Liver (tissue), 8 donors: ENCODE measurements at regions not wholly inside any gene's neighbourhood (a gene's known extent, or its start where the extent isn't known, plus 50 kb on each side); places are given as distances from the start of the nearest gene placed in this dataset.

Experiments
- DNase-seq: peaks from one replicate; pipeline ENCODE4 v3.0.0-alpha.2; 2017; ENCODE audit warnings: low spot score
- H3K27ac ChIP-seq, 2 donors: one replicate each; pipeline ENCODE4 v1.7.0; 2013; ENCODE audit warnings: inconsistent platforms in 2 of 2, low read length in 2 of 2, control low read depth in 1 of 2, low read depth in 1 of 2, mild to moderate bottlenecking in 1 of 2
- H3K27me3 ChIP-seq, 4 donors: one replicate each; pipeline versions ENCODE4 v1.6.1 to v1.7.0; 2013; ENCODE audit warnings: low read length in 3 of 4, inconsistent platforms in 1 of 4, mild to moderate bottlenecking in 1 of 4, moderate library complexity in 1 of 4; ENCODE audit not compliant: control insufficient read depth in 4 of 4, insufficient read depth in 4 of 4
- H3K36me3 ChIP-seq, 4 donors: one replicate each; pipeline versions ENCODE4 v1.6.1 to v1.7.0; 2013; ENCODE audit warnings: low read length in 3 of 4, mild to moderate bottlenecking in 3 of 4, low read depth in 1 of 4, moderate library complexity in 1 of 4; ENCODE audit not compliant: control insufficient read depth in 4 of 4, insufficient read depth in 3 of 4
- H3K4me1 ChIP-seq, 4 donors: one replicate each; pipeline versions ENCODE4 v1.6.1 to v1.7.0; 2013; ENCODE audit warnings: low read length in 3 of 4, mild to moderate bottlenecking in 3 of 4, moderate library complexity in 1 of 4; ENCODE audit not compliant: control insufficient read depth in 4 of 4, insufficient read depth in 4 of 4
- H3K4me3 ChIP-seq, 3 donors: one replicate each; pipeline versions ENCODE4 v1.6.1 to v1.7.0; 2013; ENCODE audit warnings: low read length in 3 of 3, control low read depth in 1 of 3, low read depth in 1 of 3, mild to moderate bottlenecking in 1 of 3
- H3K9ac ChIP-seq, 2 donors: one replicate each; pipeline ENCODE4 v1.7.0; 2013; ENCODE audit warnings: low read length in 2 of 2, mild to moderate bottlenecking in 2 of 2, moderate library complexity in 2 of 2, control low read depth in 1 of 2, low read depth in 1 of 2
- H3K9me3 ChIP-seq, 4 donors: one replicate each; pipeline versions ENCODE4 v1.6.1 to v1.7.0; 2013; ENCODE audit warnings: low read length in 3 of 4; ENCODE audit not compliant: control insufficient read depth in 4 of 4
- EGR1 ChIP-seq, 2 donors: IDR thresholded peaks; 2 replicates each; pipeline ENCODE4 v1.6.1; 2016 to 2018; ENCODE audit warnings: antibody characterized with exemption in 2 of 2, low read depth in 2 of 2
- FOXA1 ChIP-seq: IDR thresholded peaks from 2 replicates; pipeline ENCODE4 v1.6.1; 2016; ENCODE audit warnings: antibody characterized with exemption
- FOXA2 ChIP-seq: IDR thresholded peaks from 2 replicates; pipeline ENCODE4 v1.6.1; 2016; ENCODE audit warnings: antibody characterized with exemption
- GABPA ChIP-seq, 2 donors: IDR thresholded peaks in 1 of 2; conservative IDR thresholded peaks in 1 of 2; 2 replicates each; pipeline ENCODE4 v1.6.1; 2016; ENCODE audit warnings: antibody characterized with exemption in 2 of 2, mild to moderate bottlenecking in 1 of 2, moderate library complexity in 1 of 2
- HNF4A ChIP-seq, 2 donors: conservative IDR thresholded peaks; 2 replicates each; pipeline ENCODE4 v1.6.1; 2016; ENCODE audit warnings: antibody characterized with exemption in 2 of 2, mild to moderate bottlenecking in 2 of 2
- HNF4G ChIP-seq: IDR thresholded peaks from 2 replicates; pipeline ENCODE4 v1.6.1; 2016; ENCODE audit warnings: antibody characterized with exemption
- JUND ChIP-seq, 2 donors: IDR thresholded peaks; 2 replicates each; pipeline ENCODE4 v1.6.1; 2016; ENCODE audit warnings: antibody characterized with exemption in 2 of 2
- NR2F2 ChIP-seq: IDR thresholded peaks from 2 replicates; pipeline ENCODE4 v1.6.1; 2016; ENCODE audit warnings: antibody characterized with exemption
- RAD21 ChIP-seq, 2 donors: IDR thresholded peaks; 2 replicates each; pipeline ENCODE4 v1.6.1; 2016; ENCODE audit warnings: antibody characterized with exemption in 2 of 2, mild to moderate bottlenecking in 2 of 2
- RXRA ChIP-seq, 2 donors: IDR thresholded peaks; 2 replicates each; pipeline ENCODE4 v1.6.1; 2017 to 2018; ENCODE audit warnings: antibody characterized with exemption in 2 of 2, mild to moderate bottlenecking in 1 of 2
- SP1 ChIP-seq: IDR thresholded peaks from 2 replicates; pipeline ENCODE4 v1.6.1; 2018; ENCODE audit warnings: antibody characterized with exemption, mild to moderate bottlenecking
- TAF1 ChIP-seq: conservative IDR thresholded peaks from 2 replicates; pipeline ENCODE4 v1.6.1; 2016; ENCODE audit warnings: antibody characterized with exemption, mild to moderate bottlenecking
- YY1 ChIP-seq: IDR thresholded peaks from 2 replicates; pipeline ENCODE4 v1.6.1; 2016; ENCODE audit warnings: antibody characterized with exemption, mild to moderate bottlenecking
- WGBS: extraction: QIAGEN DNeasy Blood & Tissue Kit; methylation state at CpG from one replicate; pipeline ENCODE4 v1.1.7; 2013; 5-methylcytosine and 5-hydroxymethylcytosine counted together
- TF ChIP-seq, protein P1 (sequence below): IDR thresholded peaks from 2 replicates; pipeline ENCODE4 v1.6.1; 2016; ENCODE audit warnings: antibody characterized with exemption, mild to moderate bottlenecking
- TF ChIP-seq, protein P2 (sequence below): IDR thresholded peaks from 2 replicates; pipeline ENCODE4 v1.6.1; 2016; ENCODE audit warnings: antibody characterized with exemption
- TF ChIP-seq, protein P3 (sequence below): IDR thresholded peaks from 2 replicates; pipeline ENCODE4 v1.6.1; 2016; ENCODE audit warnings: antibody characterized with exemption
- TF ChIP-seq, protein P4 (sequence below): IDR thresholded peaks from 2 replicates; pipeline ENCODE4 v1.6.1; 2016; ENCODE audit warnings: antibody characterized with exemption
- TF ChIP-seq, protein P5 (sequence below): fragments of 150-350 bp; IDR thresholded peaks from 2 replicates; pipeline ENCODE4 v1.5.1; 2017; ENCODE audit warnings: improper control_type of control experiment, low read depth, low read length; ENCODE audit not compliant: missing input control
- donor health status: healthy.
- donor health status: healthy.
- donor health status: healthy.
- donor health status: healthy.
- donor health status: healthy.

DNA sequence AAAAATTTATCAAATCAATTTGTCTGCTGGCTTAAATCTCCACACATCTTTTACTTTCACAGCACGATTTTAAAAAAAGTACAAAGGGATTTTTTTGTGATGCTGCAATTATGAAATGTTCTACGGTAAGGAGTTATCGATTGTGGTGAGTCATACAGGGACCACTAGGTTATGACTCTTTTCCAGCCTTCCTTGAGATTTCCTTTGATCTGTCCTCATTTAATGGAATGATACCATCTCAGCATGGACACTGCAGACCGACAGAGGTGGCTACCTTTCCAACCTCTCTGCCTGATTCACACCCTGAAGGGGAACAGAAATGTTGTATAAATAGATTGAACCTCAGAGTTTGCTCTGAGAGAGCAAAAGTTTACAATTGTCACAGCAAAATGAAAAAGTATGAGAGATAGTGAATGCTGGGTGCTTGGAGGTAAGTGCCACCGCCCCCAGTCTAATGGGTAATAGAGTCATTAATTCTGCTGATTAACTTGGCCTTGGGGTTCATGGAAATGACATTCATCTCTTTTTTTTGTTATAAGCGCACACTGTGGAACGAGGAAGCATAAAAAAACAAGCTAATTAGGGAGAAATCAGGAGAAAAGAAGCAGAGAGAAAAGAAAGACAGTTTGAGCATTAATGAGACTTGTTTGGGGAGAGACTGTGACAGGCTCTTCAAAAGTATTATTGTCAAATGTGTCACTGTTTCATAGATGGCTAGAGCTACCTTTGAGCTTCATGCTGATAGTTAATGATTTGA is 306.0 kb downstream of the RNF144B start:
- DNase-seq = no peak
- TF ChIP-seq, protein P1, sequence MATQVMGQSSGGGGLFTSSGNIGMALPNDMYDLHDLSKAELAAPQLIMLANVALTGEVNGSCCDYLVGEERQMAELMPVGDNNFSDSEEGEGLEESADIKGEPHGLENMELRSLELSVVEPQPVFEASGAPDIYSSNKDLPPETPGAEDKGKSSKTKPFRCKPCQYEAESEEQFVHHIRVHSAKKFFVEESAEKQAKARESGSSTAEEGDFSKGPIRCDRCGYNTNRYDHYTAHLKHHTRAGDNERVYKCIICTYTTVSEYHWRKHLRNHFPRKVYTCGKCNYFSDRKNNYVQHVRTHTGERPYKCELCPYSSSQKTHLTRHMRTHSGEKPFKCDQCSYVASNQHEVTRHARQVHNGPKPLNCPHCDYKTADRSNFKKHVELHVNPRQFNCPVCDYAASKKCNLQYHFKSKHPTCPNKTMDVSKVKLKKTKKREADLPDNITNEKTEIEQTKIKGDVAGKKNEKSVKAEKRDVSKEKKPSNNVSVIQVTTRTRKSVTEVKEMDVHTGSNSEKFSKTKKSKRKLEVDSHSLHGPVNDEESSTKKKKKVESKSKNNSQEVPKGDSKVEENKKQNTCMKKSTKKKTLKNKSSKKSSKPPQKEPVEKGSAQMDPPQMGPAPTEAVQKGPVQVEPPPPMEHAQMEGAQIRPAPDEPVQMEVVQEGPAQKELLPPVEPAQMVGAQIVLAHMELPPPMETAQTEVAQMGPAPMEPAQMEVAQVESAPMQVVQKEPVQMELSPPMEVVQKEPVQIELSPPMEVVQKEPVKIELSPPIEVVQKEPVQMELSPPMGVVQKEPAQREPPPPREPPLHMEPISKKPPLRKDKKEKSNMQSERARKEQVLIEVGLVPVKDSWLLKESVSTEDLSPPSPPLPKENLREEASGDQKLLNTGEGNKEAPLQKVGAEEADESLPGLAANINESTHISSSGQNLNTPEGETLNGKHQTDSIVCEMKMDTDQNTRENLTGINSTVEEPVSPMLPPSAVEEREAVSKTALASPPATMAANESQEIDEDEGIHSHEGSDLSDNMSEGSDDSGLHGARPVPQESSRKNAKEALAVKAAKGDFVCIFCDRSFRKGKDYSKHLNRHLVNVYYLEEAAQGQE = no peak
- TF ChIP-seq YY1 (no peak), HNF4A (conservative IDR thresholded peaks at IDR 0.05) (no peak), EGR1 (IDR thresholded peaks at IDR 0.05; ENCODE audit: low read depth in 2 of 2) (no peak), FOXA2 (no peak), GABPA (IDR thresholded peaks at IDR 0.05 in 1 of 2, conservative IDR thresholded peaks at IDR 0.05 in 1 of 2) (no peak), HNF4G (no peak), NR2F2 (no peak), TAF1 (no peak), RAD21 (IDR thresholded peaks at IDR 0.05) (no peak), SP1 (no peak), RXRA (IDR thresholded peaks at IDR 0.05) (no peak), FOXA1 (no peak)
- TF ChIP-seq, protein P2, sequence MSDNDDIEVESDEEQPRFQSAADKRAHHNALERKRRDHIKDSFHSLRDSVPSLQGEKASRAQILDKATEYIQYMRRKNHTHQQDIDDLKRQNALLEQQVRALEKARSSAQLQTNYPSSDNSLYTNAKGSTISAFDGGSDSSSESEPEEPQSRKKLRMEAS = no peak
- TF ChIP-seq, protein P3, sequence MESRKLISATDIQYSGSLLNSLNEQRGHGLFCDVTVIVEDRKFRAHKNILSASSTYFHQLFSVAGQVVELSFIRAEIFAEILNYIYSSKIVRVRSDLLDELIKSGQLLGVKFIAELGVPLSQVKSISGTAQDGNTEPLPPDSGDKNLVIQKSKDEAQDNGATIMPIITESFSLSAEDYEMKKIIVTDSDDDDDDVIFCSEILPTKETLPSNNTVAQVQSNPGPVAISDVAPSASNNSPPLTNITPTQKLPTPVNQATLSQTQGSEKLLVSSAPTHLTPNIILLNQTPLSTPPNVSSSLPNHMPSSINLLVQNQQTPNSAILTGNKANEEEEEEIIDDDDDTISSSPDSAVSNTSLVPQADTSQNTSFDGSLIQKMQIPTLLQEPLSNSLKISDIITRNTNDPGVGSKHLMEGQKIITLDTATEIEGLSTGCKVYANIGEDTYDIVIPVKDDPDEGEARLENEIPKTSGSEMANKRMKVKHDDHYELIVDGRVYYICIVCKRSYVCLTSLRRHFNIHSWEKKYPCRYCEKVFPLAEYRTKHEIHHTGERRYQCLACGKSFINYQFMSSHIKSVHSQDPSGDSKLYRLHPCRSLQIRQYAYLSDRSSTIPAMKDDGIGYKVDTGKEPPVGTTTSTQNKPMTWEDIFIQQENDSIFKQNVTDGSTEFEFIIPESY = no peak
- TF ChIP-seq, protein P4, sequence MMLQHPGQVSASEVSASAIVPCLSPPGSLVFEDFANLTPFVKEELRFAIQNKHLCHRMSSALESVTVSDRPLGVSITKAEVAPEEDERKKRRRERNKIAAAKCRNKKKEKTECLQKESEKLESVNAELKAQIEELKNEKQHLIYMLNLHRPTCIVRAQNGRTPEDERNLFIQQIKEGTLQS = no peak
- H3K27ac ChIP-seq = no peak overlapping the region
- no peaks in the 10 kb centered on the region for H3K9me3 ChIP-seq
- H3K27me3 ChIP-seq = no peaks in the 10 kb centered on the region
- no peak overlapping the region for H3K9ac ChIP-seq
- H3K4me3 ChIP-seq = no peak overlapping the region
- H3K4me1 ChIP-seq = no peaks in the 10 kb centered on the region
- no peaks in the 10 kb centered on the region for H3K36me3 ChIP-seq
- WGBS = 68% methylated on average over 7 of the region's 7 CpGs

DNA sequence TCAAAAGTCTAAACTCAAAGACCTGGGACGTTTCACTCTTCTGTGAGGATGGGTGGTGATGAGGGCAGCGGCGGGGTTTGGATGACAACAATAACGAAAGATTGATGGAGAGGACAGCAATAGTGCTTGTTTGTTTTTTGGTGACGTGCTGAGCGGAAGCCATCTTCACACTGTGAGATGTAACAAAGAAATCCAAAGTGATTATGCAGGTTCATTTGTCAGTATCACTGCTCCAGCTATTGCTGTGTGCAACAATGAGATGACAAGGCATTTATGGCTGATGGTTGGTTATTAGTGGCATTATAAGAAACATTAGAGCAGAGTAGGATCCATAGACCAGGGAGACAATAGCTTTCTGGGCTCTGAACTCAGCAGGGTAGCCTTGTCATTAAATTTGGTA is 306.7 kb downstream of the RNF144B start:
- TF ChIP-seq, protein P3 = no peak
- TF ChIP-seq, protein P2 = no peak
- TF ChIP-seq FOXA2 (no peak), GABPA (IDR thresholded peaks at IDR 0.05 in 1 of 2, conservative IDR thresholded peaks at IDR 0.05 in 1 of 2) (no peak), FOXA1 (no peak), NR2F2 (no peak), SP1 (no peak), JUND (IDR thresholded peaks at IDR 0.05) (no peak), YY1 (no peak), HNF4A (conservative IDR thresholded peaks at IDR 0.05) (no peak), EGR1 (IDR thresholded peaks at IDR 0.05; ENCODE audit: low read depth in 2 of 2) (no peak)
- TF ChIP-seq, protein P5, sequence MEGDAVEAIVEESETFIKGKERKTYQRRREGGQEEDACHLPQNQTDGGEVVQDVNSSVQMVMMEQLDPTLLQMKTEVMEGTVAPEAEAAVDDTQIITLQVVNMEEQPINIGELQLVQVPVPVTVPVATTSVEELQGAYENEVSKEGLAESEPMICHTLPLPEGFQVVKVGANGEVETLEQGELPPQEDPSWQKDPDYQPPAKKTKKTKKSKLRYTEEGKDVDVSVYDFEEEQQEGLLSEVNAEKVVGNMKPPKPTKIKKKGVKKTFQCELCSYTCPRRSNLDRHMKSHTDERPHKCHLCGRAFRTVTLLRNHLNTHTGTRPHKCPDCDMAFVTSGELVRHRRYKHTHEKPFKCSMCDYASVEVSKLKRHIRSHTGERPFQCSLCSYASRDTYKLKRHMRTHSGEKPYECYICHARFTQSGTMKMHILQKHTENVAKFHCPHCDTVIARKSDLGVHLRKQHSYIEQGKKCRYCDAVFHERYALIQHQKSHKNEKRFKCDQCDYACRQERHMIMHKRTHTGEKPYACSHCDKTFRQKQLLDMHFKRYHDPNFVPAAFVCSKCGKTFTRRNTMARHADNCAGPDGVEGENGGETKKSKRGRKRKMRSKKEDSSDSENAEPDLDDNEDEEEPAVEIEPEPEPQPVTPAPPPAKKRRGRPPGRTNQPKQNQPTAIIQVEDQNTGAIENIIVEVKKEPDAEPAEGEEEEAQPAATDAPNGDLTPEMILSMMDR = no peak
- TF ChIP-seq, protein P4 = no peak
- Histone ChIP-seq H3K27me3 (no peaks in the 10 kb centered on the region), H3K9ac (no peak overlapping the region), H3K4me3 (no peak overlapping the region), H3K27ac (no peak overlapping the region), H3K4me1 (no peaks in the 10 kb centered on the region), H3K36me3 (no peaks in the 10 kb centered on the region), H3K9me3 (no peaks in the 10 kb centered on the region)
- WGBS = 70% methylated on average over 6 of the region's 6 CpGs
- DNase-seq = no peak
